Dedifferentiated amniotic fluid mesenchymal stem cell (primary cell): ENCODE measurements at regions not wholly inside any gene's neighbourhood (a gene's known extent, or its start where the extent isn't known, plus 50 kb on each side); places are given as distances from the start of the nearest gene placed in this dataset.

Experiments
- DNase-seq: peaks from one replicate; pipeline ENCODE4 v3.0.0-alpha.2; 2016; ENCODE audit errors: extremely low spot score

- DNase-seq = no peak
These were observed 401.2 kb downstream of the TLL1 start for GRCh38 chr4:166274136-166274761.

GRCh38 chr4:166274775-166275174 is 401.7 kb downstream of the TLL1 start:
- DNase-seq = no peak

GRCh38 chr4:166277401-166277800 is 404.4 kb downstream of the TLL1 start:
- peak; percentile 22 for DNase-seq

- DNase-seq = no peak
These were observed 404.8 kb downstream of the TLL1 start for GRCh38 chr4:166277853-166278252.

- DNase-seq = no peak
These were observed 406.2 kb downstream of the TLL1 start for GRCh38 chr4:166279261-166279660.

- no peak for DNase-seq
These were observed 407.6 kb downstream of the TLL1 start for GRCh38 chr4:166280642-166281041.

- no peak for DNase-seq
These were observed 409.2 kb downstream of the TLL1 start for GRCh38 chr4:166282081-166282770.

GRCh38 chr4:166284221-166284620 is 411.2 kb downstream of the TLL1 start:
- no peak for DNase-seq

- DNase-seq = no peak
These were observed 417.4 kb downstream of the TLL1 start for GRCh38 chr4:166290426-166290825.

GRCh38 chr4:166293556-166293955 is 420.5 kb downstream of the TLL1 start:
- DNase-seq = peak; percentile 43

- no peak for DNase-seq
These were observed 428.2 kb downstream of the TLL1 start for GRCh38 chr4:166301266-166301665.

- DNase-seq = no peak
These were observed 435.6 kb downstream of the TLL1 start for GRCh38 chr4:166308647-166309046.

- DNase-seq = no peak
These were observed 436.2 kb downstream of the TLL1 start for GRCh38 chr4:166309286-166309685.

GRCh38 chr4:166311169-166311568 is 438.1 kb downstream of the TLL1 start:
- peak; percentile 28 for DNase-seq

GRCh38 chr4:166312166-166312565 is 439.1 kb downstream of the TLL1 start:
- no peak for DNase-seq

- no peak for DNase-seq
These were observed 441.9 kb downstream of the TLL1 start for GRCh38 chr4:166314902-166315301.

GRCh38 chr4:166315721-166316467 is 442.9 kb downstream of the TLL1 start:
- DNase-seq = no peak

GRCh38 chr4:166318810-166319525 is 445.9 kb downstream of the TLL1 start:
- peak; percentile 31 for DNase-seq

GRCh38 chr4:166323250-166323649 is 450.2 kb downstream of the TLL1 start:
- DNase-seq = no peak

GRCh38 chr4:166324321-166324720 is 451.3 kb downstream of the TLL1 start:
- DNase-seq = no peak

- DNase-seq = no peak
These were observed 462.4 kb downstream of the TLL1 start for GRCh38 chr4:166335256-166335938.

GRCh38 chr4:166341992-166342391 is 469.0 kb downstream of the TLL1 start:
- DNase-seq = no peak
